ENCODE measurements at regions not wholly inside any gene's neighbourhood (a gene's known extent, or its start where the extent isn't known, plus 50 kb on each side); places are given as distances from the start of the nearest gene placed in this dataset.

DNA sequence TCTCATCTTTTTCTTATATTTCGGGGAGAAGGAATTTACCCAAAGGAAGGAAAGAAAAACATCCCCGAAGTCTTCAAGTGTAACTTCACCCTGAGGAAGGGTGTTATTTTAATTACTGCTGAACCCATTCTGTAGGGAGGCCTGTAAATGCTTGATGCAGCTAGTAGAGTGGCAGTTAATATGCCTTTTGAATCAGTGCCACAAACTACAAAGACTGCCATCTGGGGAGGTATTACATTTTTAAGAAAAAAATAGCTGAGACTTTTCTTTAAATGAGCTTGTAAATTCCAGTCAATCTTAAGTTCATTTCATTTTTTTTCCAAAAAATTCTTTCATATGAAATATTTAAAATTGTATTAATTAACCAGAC lies 233.1 kb upstream of the FERD3L start:
- ATAC-seq (no peak), DNase-seq (ENCODE audit: low spot score) (no peak)
- H3K27ac Mint-ChIP-seq: no peak overlapping the region
- ChIA-PET CTCF (no interaction called here), POLR2A (no interaction called here)
- no peak for TF ChIP-seq KAT7 (CRISPR knock-in tag; IDR thresholded peaks at IDR 0.05; ENCODE audit: borderline replicate concordance)
- no peak for TF ChIP-seq GRHL2 (CRISPR knock-in tag; IDR thresholded peaks at IDR 0.05; ENCODE audit: insufficient replicate concordance, severe bottlenecking)
- TF ChIP-seq ZNF671 (CRISPR knock-in tag; IDR thresholded peaks at IDR 0.05): no peak
- no peak for TF ChIP-seq ZNF232 (CRISPR knock-in tag; IDR thresholded peaks at IDR 0.05)
- TF ChIP-seq, protein P1, sequence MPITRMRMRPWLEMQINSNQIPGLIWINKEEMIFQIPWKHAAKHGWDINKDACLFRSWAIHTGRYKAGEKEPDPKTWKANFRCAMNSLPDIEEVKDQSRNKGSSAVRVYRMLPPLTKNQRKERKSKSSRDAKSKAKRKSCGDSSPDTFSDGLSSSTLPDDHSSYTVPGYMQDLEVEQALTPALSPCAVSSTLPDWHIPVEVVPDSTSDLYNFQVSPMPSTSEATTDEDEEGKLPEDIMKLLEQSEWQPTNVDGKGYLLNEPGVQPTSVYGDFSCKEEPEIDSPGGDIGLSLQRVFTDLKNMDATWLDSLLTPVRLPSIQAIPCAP (CRISPR knock-in tag; IDR thresholded peaks at IDR 0.05): no peak
- TF ChIP-seq, protein P2, sequence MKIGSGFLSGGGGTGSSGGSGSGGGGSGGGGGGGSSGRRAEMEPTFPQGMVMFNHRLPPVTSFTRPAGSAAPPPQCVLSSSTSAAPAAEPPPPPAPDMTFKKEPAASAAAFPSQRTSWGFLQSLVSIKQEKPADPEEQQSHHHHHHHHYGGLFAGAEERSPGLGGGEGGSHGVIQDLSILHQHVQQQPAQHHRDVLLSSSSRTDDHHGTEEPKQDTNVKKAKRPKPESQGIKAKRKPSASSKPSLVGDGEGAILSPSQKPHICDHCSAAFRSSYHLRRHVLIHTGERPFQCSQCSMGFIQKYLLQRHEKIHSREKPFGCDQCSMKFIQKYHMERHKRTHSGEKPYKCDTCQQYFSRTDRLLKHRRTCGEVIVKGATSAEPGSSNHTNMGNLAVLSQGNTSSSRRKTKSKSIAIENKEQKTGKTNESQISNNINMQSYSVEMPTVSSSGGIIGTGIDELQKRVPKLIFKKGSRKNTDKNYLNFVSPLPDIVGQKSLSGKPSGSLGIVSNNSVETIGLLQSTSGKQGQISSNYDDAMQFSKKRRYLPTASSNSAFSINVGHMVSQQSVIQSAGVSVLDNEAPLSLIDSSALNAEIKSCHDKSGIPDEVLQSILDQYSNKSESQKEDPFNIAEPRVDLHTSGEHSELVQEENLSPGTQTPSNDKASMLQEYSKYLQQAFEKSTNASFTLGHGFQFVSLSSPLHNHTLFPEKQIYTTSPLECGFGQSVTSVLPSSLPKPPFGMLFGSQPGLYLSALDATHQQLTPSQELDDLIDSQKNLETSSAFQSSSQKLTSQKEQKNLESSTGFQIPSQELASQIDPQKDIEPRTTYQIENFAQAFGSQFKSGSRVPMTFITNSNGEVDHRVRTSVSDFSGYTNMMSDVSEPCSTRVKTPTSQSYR (CRISPR knock-in tag; IDR thresholded peaks at IDR 0.05): no peak
- TF ChIP-seq, protein P3, sequence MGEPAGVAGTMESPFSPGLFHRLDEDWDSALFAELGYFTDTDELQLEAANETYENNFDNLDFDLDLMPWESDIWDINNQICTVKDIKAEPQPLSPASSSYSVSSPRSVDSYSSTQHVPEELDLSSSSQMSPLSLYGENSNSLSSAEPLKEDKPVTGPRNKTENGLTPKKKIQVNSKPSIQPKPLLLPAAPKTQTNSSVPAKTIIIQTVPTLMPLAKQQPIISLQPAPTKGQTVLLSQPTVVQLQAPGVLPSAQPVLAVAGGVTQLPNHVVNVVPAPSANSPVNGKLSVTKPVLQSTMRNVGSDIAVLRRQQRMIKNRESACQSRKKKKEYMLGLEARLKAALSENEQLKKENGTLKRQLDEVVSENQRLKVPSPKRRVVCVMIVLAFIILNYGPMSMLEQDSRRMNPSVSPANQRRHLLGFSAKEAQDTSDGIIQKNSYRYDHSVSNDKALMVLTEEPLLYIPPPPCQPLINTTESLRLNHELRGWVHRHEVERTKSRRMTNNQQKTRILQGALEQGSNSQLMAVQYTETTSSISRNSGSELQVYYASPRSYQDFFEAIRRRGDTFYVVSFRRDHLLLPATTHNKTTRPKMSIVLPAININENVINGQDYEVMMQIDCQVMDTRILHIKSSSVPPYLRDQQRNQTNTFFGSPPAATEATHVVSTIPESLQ (CRISPR knock-in tag; IDR thresholded peaks at IDR 0.05): no peak
- TF ChIP-seq HMGA2 (CRISPR knock-in tag; IDR thresholded peaks at IDR 0.05): no peak
- no peak for TF ChIP-seq CBFB (CRISPR knock-in tag; IDR thresholded peaks at IDR 0.05; ENCODE audit: low read depth)
- no peak for TF ChIP-seq GABPB1 (CRISPR knock-in tag; IDR thresholded peaks at IDR 0.05)
- no peak for TF ChIP-seq ZNF317 (CRISPR knock-in tag; IDR thresholded peaks at IDR 0.05; ENCODE audit: borderline replicate concordance, low read depth)
- TF ChIP-seq, protein P4, sequence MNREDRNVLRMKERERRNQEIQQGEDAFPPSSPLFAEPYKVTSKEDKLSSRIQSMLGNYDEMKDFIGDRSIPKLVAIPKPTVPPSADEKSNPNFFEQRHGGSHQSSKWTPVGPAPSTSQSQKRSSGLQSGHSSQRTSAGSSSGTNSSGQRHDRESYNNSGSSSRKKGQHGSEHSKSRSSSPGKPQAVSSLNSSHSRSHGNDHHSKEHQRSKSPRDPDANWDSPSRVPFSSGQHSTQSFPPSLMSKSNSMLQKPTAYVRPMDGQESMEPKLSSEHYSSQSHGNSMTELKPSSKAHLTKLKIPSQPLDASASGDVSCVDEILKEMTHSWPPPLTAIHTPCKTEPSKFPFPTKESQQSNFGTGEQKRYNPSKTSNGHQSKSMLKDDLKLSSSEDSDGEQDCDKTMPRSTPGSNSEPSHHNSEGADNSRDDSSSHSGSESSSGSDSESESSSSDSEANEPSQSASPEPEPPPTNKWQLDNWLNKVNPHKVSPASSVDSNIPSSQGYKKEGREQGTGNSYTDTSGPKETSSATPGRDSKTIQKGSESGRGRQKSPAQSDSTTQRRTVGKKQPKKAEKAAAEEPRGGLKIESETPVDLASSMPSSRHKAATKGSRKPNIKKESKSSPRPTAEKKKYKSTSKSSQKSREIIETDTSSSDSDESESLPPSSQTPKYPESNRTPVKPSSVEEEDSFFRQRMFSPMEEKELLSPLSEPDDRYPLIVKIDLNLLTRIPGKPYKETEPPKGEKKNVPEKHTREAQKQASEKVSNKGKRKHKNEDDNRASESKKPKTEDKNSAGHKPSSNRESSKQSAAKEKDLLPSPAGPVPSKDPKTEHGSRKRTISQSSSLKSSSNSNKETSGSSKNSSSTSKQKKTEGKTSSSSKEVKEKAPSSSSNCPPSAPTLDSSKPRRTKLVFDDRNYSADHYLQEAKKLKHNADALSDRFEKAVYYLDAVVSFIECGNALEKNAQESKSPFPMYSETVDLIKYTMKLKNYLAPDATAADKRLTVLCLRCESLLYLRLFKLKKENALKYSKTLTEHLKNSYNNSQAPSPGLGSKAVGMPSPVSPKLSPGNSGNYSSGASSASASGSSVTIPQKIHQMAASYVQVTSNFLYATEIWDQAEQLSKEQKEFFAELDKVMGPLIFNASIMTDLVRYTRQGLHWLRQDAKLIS (CRISPR knock-in tag; IDR thresholded peaks at IDR 0.05; ENCODE audit: borderline replicate concordance): no peak
- no peak for TF ChIP-seq NFYB (CRISPR knock-in tag; conservative IDR thresholded peaks at IDR 0.05; ENCODE audit: low read depth)
- TF ChIP-seq TEAD4 (CRISPR knock-in tag; IDR thresholded peaks at IDR 0.05): no peak
- TF ChIP-seq RORB (CRISPR knock-in tag; IDR thresholded peaks at IDR 0.05): no peak
- TF ChIP-seq OVOL2 (CRISPR knock-in tag; IDR thresholded peaks at IDR 0.05; ENCODE audit: borderline replicate concordance): no peak
- H3K4me3 Mint-ChIP-seq: no peak overlapping the region
- H3K9me3 Mint-ChIP-seq: peaks cover 18% of the 10 kb centered on the region
- peaks cover 6% of the 10 kb centered on the region; the same call in 1 of the 2 replicates for H3K4me1 Mint-ChIP-seq
- H3K36me3 Mint-ChIP-seq: peaks cover 2% of the 10 kb centered on the region; the same call in 1 of the 2 replicates
- no peaks in the 10 kb centered on the region; the same call in 1 of the 2 replicates for H3K27me3 Mint-ChIP-seq (ENCODE audit: low read depth)

- CTCF ChIA-PET: no interaction called here
These were observed 232.6 kb upstream of the FERD3L start for GRCh38 chr7:19377611-19378344.

More at GRCh38 chr7:19377611-19378344, 232.6 kb upstream of the FERD3L start:
- peaks cover 6% of the 10 kb centered on the region; the same call in 1 of the 2 replicates for H3K4me1 Mint-ChIP-seq
- no peak for TF ChIP-seq NFE2L1 (CRISPR knock-in tag; IDR thresholded peaks at IDR 0.05)
- no peak for TF ChIP-seq ZNF263 (CRISPR knock-in tag; IDR thresholded peaks at IDR 0.05; ENCODE audit: low read depth)
- TF ChIP-seq ESRRA (CRISPR knock-in tag; IDR thresholded peaks at IDR 0.05; ENCODE audit: borderline replicate concordance): no peak
- no peak for TF ChIP-seq SP1 (CRISPR knock-in tag; conservative IDR thresholded peaks at IDR 0.05)
- TF ChIP-seq ZNF396 (CRISPR knock-in tag; IDR thresholded peaks at IDR 0.05; ENCODE audit: borderline replicate concordance): no peak
- no peaks in the 10 kb centered on the region; the same call in 1 of the 2 replicates for H3K27me3 Mint-ChIP-seq (ENCODE audit: low read depth)
- POLR2A ChIA-PET: no interaction called here
- DNase-seq (ENCODE audit: low spot score) (no peak), ATAC-seq (no peak; the same call in 1 of the 2 replicates)
- peaks cover 18% of the 10 kb centered on the region for H3K9me3 Mint-ChIP-seq
- no peak overlapping the region for H3K27ac Mint-ChIP-seq
- H3K4me3 Mint-ChIP-seq: no peak overlapping the region
- peaks cover 2% of the 10 kb centered on the region; the same call in 1 of the 2 replicates for H3K36me3 Mint-ChIP-seq
